LHCN-M2 (cell line): ENCODE measurements at regions not wholly inside any gene's neighbourhood (a gene's known extent, or its start where the extent isn't known, plus 50 kb on each side); places are given as distances from the start of the nearest gene placed in this dataset.
A peak's percentile ranks its signal among the peaks of the same experiment; 100 is the strongest.

Source experiments
- DNase-seq: peaks from one replicate; pipeline ENCODE4 v3.0.0-alpha.2; 2012; ENCODE audit warnings: low read depth

GRCh38 chr21:28789523-28789922 lies 203.2 kb downstream of the LTN1 start:
- DNase-seq: no peak

GRCh38 chr21:28788030-28788429 lies 204.6 kb downstream of the LTN1 start:
- no peak for DNase-seq

- DNase-seq: no peak
Observed at GRCh38 chr21:28783641-28784185, 209.0 kb downstream of the LTN1 start.

- peak; percentile 52 for DNase-seq
Observed at GRCh38 chr21:28781602-28782276, 210.9 kb downstream of the LTN1 start.

- no peak for DNase-seq
Observed at GRCh38 chr21:28779914-28780313, 212.8 kb downstream of the LTN1 start.

- peak; percentile 90 for DNase-seq
Observed at GRCh38 chr21:28776251-28776650, 216.4 kb downstream of the LTN1 start.

GRCh38 chr21:28775071-28775470 lies 217.6 kb downstream of the LTN1 start:
- DNase-seq: no peak

GRCh38 chr21:28773036-28773435 lies 219.6 kb downstream of the LTN1 start:
- DNase-seq: no peak

- DNase-seq: peak; percentile 95
Observed at GRCh38 chr21:28771790-28772501, 220.7 kb downstream of the LTN1 start.

- DNase-seq: peak; percentile 66
Observed at GRCh38 chr21:28770867-28771661, 221.6 kb downstream of the LTN1 start.

GRCh38 chr21:28769683-28770082 lies 223.0 kb downstream of the LTN1 start:
- no peak for DNase-seq

GRCh38 chr21:28768753-28769152 lies 223.9 kb downstream of the LTN1 start:
- DNase-seq: no peak

- DNase-seq: no peak
Observed at GRCh38 chr21:28767523-28767922, 225.2 kb downstream of the LTN1 start.

- no peak for DNase-seq
Observed at GRCh38 chr21:28763809-28764418, 228.8 kb downstream of the LTN1 start.

GRCh38 chr21:28762357-28762735 lies 230.3 kb downstream of the LTN1 start:
- no peak for DNase-seq

- DNase-seq: no peak
Observed at GRCh38 chr21:28761674-28762356, 230.9 kb downstream of the LTN1 start.

GRCh38 chr21:28758883-28759242 lies 233.8 kb downstream of the LTN1 start:
- no peak for DNase-seq

GRCh38 chr21:28758042-28758882 lies 234.4 kb downstream of the LTN1 start:
- DNase-seq: no peak

- DNase-seq: no peak
Observed at GRCh38 chr21:28754862-28755261, 237.8 kb downstream of the LTN1 start.

- DNase-seq: peak; percentile 32
Observed at GRCh38 chr21:28754127-28754611, 238.5 kb downstream of the LTN1 start.
